Retina (tissue), 1 donor: ENCODE measurements at regions not wholly inside any gene's neighbourhood (a gene's known extent, or its start where the extent isn't known, plus 50 kb on each side); places are given as distances from the start of the nearest gene placed in this dataset.
"Not testable (repeated sequence)": the region's sequence is repeated elsewhere in the genome, so short reads cannot be mapped to it uniquely, and the experiment has no call there.

Source experiments
- DNase-seq: peaks from one replicate; pipeline ENCODE4 v3.0.0-alpha.2; 2016

- DNase-seq, result no peak
These were observed 117.5 kb upstream of the HGF start for GRCh38 chr7:81887098-81888090.

DNA sequence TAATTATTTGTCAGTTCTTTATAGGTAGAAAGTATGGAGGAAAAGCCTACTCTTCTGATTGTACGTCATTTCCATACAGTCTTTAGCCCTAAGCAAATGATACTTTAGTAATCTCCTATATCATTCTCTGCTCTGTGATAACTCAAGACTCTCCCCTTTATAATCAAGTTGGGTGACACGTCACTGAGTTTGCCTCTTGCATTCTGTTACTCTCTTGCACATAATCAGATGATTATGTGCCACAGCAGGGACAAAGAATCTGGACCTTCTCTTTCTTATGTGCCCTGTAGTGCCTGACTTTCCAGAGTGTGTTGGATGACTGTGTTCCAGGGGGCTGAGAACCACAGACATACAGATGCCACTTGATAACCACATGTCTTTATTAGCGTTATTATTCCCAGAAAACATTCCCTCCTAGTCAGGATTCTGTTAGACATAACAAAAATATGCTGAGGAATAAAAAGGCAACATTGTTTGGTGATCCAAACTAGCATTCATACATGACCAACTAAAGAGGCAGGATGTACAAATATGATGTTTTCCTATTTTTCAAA is 116.4 kb upstream of the HGF start:
- no peak for DNase-seq

DNA sequence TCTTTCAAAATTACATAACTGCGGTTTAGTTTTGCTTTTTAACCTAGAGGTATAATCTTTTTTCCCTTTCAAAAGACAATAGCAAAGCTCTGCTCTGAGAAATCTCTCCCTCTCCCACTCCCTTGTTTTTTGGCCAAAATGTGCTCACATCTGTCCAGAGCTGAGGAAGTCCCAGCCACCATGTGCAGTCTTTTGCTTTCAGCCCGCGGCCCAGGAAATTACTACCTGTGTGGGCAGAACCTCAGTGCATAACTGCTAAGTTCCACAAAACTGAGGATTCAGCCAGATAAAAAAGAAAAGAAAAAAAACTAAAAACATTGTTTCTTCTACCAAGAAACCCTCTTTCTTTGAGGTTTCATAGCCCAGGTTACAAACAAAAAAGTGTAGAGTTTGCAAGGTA is 115.0 kb upstream of the HGF start:
- DNase-seq, result no peak

- DNase-seq, result no peak
These were observed 114.0 kb upstream of the HGF start for GRCh38 chr7:81883801-81884393.

GRCh38 chr7:81882086-81882485 is 112.2 kb upstream of the HGF start:
- no peak for DNase-seq

DNA sequence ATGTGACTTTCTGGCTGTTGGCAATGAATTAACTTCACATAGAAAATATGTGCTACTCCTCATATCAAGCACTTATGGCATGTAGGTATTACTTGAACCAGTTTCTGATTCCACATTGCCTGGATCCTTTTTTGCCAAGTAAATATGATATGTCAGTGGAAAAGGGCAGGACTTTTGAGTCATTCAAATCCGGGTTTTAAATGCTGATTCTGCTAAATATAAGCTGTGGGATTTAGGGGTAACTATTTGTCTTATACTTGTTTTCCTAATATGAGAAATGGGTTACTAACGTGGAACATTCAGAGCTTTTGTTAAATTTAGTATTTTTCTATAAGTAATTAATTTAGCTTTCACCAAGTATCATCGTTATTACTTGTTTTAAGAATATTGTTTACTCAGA is 108.0 kb upstream of the HGF start:
- DNase-seq, result no peak

DNA sequence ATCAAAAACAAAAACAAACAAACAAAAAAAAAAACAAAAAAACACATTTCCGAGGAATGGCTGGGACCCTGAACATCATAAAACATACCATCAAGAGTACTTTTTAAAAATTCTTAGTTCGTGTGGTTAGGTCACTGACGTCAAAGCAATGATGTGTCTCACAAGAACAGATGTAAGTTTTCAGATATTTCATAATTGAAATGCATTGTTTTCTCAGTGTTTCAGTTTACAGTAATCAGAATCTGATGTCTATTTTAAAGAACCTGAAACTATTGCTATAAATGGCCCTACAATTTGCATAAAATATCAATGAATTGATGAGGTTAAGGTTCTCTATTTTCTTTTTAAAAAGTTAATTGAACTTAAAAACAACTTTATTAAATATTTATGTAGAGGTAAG is 103.7 kb upstream of the HGF start:
- no peak for DNase-seq

DNA sequence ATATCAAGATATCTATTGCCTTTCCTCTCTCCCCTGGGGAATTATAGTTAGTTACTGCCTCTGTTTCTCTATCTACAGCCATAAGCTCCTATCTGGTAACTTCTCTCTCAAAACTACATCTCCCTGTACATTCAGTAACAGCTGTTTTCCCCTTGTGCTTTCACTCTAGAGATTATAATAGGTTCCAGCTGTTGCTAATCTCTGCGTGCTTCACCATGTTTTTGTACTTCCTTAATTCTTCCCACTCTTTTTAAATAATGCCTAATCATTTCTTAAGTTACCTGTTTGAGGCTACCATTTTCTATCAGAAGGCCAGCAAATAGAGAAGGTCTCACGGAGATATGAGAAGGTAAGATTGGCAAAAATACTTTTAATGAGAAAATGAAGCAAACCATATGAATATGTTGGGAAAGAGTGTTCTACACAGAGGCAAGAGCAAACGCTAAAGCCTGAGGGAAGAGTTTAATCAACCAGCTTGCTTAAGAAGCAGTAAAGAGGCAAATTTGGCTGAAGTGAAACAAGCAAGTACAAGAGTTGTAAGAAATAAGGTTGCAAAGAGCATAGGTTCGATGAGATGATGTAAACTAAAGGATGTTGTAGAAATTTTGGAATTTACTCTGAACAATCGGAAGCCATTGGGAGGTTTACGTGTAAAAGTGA is 101.9 kb upstream of the HGF start:
- no peak for DNase-seq

DNA sequence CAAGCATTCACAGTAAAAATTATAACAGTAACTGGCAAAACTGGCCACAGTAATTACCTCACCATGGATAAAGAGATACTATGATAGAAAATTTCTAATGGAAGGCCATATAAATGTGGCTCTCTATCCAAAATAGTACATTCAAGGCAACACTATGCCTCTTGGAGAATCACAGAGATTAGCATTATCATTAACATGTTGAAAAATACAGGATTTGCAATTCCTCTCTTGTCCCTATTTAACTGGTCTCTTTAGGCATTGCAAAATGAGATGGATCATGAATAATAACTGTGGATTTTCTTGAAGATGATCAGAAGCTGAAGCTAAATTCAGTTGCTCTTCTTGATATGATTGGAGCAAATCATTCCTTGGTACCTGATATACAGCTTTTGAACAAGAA is 100.8 kb upstream of the HGF start:
- no peak for DNase-seq

- no peak for DNase-seq
These were observed 99.8 kb upstream of the HGF start for GRCh38 chr7:81869670-81870069.

GRCh38 chr7:81865754-81866153 is 95.9 kb upstream of the HGF start:
- DNase-seq, result no peak

DNA sequence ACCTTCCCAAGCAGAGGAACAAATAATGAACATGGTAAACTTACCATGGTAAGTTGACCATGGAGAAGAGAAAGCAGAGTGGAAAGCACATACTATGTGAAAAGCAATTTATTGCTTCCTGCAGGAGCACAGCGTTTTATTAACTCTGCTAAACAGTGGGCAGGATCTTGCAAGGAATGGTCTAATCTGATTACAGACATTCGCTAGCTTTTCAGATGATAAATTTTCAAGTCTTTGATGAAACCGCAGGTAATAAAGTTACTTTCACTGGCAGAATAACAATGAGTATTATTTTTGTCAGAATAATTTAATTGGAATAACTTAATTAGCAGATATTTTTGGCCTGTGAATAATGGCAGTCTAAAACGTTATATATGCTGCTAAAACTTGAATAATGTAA is 89.6 kb upstream of the HGF start:
- no peak for DNase-seq

GRCh38 chr7:81858820-81859219 is 89.0 kb upstream of the HGF start:
- not testable (repeated sequence) for DNase-seq

- DNase-seq, result no peak
These were observed 87.5 kb upstream of the HGF start for GRCh38 chr7:81857385-81857784.

DNA sequence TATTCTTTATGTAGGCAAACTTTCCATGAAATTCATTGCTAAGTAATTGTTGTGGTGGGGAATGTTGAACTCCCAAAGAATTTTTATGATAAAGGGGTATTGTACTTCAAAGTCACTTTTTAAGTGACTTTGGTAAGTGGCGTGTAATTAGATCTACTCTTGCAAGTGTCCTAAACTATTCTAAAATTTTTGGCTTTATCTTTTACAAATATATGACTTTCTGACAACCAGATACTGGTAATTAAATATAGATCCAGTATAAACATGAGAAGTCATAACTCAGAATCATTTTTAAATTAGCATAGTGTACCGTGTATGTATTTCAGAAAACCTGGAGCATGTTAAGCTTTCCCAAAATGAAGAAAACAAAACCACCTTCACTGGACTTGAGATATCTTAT is 84.7 kb upstream of the HGF start:
- no peak for DNase-seq

- DNase-seq, result no peak
These were observed 82.9 kb upstream of the HGF start for GRCh38 chr7:81852701-81853100.

DNA sequence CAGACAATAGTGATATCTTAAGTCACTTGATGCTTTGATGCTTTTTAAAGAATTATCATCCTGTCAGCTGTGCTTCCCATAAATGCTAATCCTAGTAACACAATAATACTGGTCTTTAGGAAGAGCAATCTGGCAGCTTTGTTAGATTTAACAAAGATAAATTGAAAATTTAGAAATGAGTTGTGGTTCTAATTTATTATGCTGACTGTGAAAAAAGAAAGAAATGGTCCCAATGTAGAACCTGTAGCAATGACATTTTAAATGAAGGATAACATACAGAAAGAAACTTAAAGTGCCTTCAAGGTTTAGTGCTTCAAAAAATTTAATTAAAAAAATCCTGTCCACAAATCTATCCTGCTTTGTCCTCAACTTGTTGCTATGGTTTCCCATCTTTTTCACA is 81.6 kb upstream of the HGF start:
- no peak for DNase-seq

GRCh38 chr7:81846398-81846797 is 76.6 kb upstream of the HGF start:
- DNase-seq, result peak; percentile 11

GRCh38 chr7:81845744-81846241 is 75.9 kb upstream of the HGF start:
- DNase-seq, result peak; percentile 18

DNA sequence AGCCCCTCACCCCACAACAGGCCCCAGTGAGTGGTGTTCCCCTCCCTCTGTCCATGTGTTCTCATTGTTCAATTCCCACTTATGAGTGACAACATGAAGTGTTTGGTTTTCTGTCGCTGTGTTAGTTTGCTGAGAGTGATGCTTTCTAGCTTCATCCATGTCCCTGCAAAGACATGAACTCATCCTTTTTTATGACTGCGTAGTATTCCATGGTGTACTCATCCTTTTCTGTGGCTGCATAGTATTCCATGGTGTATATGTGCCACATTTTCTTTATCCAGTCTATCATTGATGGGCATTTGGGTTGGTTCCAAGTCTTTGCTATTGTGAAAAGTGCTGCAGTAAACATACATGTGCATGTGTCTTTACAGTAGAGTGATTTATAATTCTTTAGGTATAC is 73.8 kb upstream of the HGF start:
- not testable (repeated sequence) for DNase-seq

DNA sequence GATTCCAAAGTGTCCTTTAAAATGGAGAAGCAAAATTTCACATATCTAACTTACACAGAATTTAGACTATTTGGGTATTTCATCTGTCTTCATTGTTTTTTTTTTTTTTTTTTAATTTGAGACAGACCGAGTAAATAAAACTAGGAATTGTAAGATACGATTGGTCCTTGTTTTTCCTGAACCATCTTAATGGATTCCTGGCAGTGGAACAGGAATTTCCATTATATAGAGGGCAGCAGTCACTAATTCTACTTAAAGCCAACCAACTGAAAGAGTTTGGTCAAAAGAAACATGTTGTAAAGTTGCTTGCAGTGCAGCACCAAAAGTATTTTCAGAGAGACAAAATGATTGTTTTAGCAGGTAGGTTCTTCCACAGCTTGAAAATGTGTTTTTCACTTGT is 72.5 kb upstream of the HGF start:
- no peak for DNase-seq

DNA sequence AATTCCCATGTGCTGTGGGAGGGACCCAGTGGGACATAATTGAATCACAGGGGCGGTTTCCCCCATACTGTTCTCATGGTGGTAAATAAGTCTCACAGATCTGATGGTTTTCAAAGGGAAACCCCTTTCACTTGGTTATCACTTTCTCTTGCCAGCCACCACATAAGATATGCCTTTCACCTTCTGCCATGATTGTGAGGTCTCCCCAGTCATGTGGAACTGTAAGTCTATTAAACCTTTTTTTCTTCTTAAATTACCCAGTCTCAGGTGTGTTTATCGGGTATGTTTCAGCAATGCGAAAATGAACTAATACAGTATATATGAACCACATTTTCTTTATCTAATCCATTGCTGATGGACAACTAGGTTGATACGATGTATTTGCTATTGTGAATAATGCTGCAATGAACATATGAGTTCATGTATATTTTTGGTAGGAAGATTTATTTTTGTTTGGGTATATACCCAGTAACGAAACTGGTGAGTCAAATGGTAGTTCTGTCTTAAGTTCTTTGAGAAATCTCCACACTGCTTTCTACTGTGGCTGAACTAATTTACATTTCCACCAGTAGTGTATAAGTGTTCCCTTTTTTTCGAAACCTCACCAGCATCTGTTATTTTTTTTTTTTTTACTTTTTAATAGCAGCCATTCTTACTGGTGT is 70.0 kb upstream of the HGF start:
- DNase-seq, result no peak

- DNase-seq, result no peak
These were observed 63.6 kb upstream of the HGF start for GRCh38 chr7:81833401-81833800.
